Gastroesophageal sphincter (tissue), 4 donors: ENCODE measurements at regions not wholly inside any gene's neighbourhood (a gene's known extent, or its start where the extent isn't known, plus 50 kb on each side); places are given as distances from the start of the nearest gene placed in this dataset.

Source experiments
- ATAC-seq: fragments of 150-250 bp; one replicate; pipeline ENCODE4 v1.9.1; 2016; ENCODE audit warnings: mild to moderate bottlenecking, moderate library complexity
- H3K27ac ChIP-seq, 4 donors: fragments of 200-600 bp; sonication (generic) in 3 of 4; 1 replicate in 3 of 4; 2 replicates in 1 of 4; pipeline ENCODE4 v1.5.1; 2016 to 2019
- H3K27me3 ChIP-seq: fragments of 200-600 bp; sonication (generic); one replicate; pipeline ENCODE4 v1.5.1; 2019
- H3K36me3 ChIP-seq, 2 donors: fragments of 200-600 bp; sonication (generic); one replicate each; pipeline ENCODE4 v1.5.1; 2019; ENCODE audit warnings: control low read depth in 1 of 2
- H3K4me1 ChIP-seq, 3 donors: fragments of 200-600 bp; sonication (generic); 1 replicate in 2 of 3; 2 replicates in 1 of 3; pipeline ENCODE4 v1.5.1; 2016 to 2019; ENCODE audit warnings: control low read depth in 2 of 3
- H3K4me3 ChIP-seq, 2 donors: fragments of 200-600 bp; sonication (generic); one replicate each; pipeline ENCODE4 v1.5.1; 2019; ENCODE audit warnings: mild to moderate bottlenecking in 1 of 2, moderate library complexity in 1 of 2
- H3K9me3 ChIP-seq, 3 donors: fragments of 200-600 bp; sonication (generic); one replicate each; pipeline ENCODE4 v1.5.1; 2017 to 2019; ENCODE audit warnings: control low read depth in 2 of 3
- CTCF ChIP-seq, 4 experiments: fragments of 200-600 bp in 2 of 4; fragments of 450-650 bp in 2 of 4; sonication (generic) in 1 of 4; IDR thresholded peaks; one replicate each; pipeline ENCODE4 v1.5.1; 2017 to 2019; ENCODE audit warnings: antibody characterized with exemption in 4 of 4, mild to moderate bottlenecking in 2 of 4, moderate library complexity in 2 of 4
- EP300 ChIP-seq: sonication (generic); formaldehyde crosslinking; IDR thresholded peaks from one replicate; pipeline ENCODE4 v1.6.1; 2017; ENCODE audit warnings: antibody characterized with exemption, mild to moderate bottlenecking
- POLR2A ChIP-seq, 2 donors: fragments of 450-650 bp; IDR thresholded peaks; one replicate each; pipeline ENCODE4 v1.6.1; 2017; ENCODE audit warnings: antibody characterized with exemption in 2 of 2, mild to moderate bottlenecking in 2 of 2, moderate library complexity in 1 of 2
- POLR2AphosphoS5 ChIP-seq: sonication (generic); formaldehyde crosslinking; IDR thresholded peaks from one replicate; pipeline ENCODE4 v1.6.1; 2017; ENCODE audit warnings: antibody characterized with exemption
- WGBS, 2 donors: methylation state at CpG; one replicate each; pipeline ENCODE4 v1.1.5; 2018; ENCODE audit warnings: low coverage in 1 of 2; 5-methylcytosine and 5-hydroxymethylcytosine counted together

- H3K36me3 ChIP-seq: no peaks in the 10 kb centered on the region
- peaks cover 4% of the 10 kb centered on the region for H3K27me3 ChIP-seq
- TF ChIP-seq CTCF (IDR thresholded peaks at IDR 0.05): no peak
- no peak for TF ChIP-seq EP300
- no peak for TF ChIP-seq POLR2AphosphoS5
- no peak for TF ChIP-seq POLR2A (IDR thresholded peaks at IDR 0.05)
- no peak overlapping the region for H3K27ac ChIP-seq
- ATAC-seq: no peak
- H3K4me3 ChIP-seq: no peak overlapping the region
- no peaks in the 10 kb centered on the region for H3K9me3 ChIP-seq
- no peaks in the 10 kb centered on the region for H3K4me1 ChIP-seq
- 79 to 90% methylated on average over 2 to 6 of the region's 7 CpGs for WGBS, 2 donors
These were observed 346.6 kb downstream of the RPS6KC1 start for GRCh38 chr1:213397638-213398037.

GRCh38 chr1:213399695-213400094, 348.7 kb downstream of the RPS6KC1 start:
- no peaks in the 10 kb centered on the region for H3K4me1 ChIP-seq
- H3K9me3 ChIP-seq: no peaks in the 10 kb centered on the region
- no peak for ATAC-seq
- no peaks in the 10 kb centered on the region for H3K36me3 ChIP-seq
- peaks cover 4% of the 10 kb centered on the region for H3K27me3 ChIP-seq
- H3K4me3 ChIP-seq: no peak overlapping the region
- 59 to 72% methylated on average over 4 to 10 of the region's 10 CpGs for WGBS, 2 donors
- no peak for TF ChIP-seq EP300
- no peak for TF ChIP-seq POLR2A (IDR thresholded peaks at IDR 0.05)
- TF ChIP-seq POLR2AphosphoS5: no peak
- no peak for TF ChIP-seq CTCF (IDR thresholded peaks at IDR 0.05)
- no peak overlapping the region for H3K27ac ChIP-seq

- no peaks in the 10 kb centered on the region for H3K4me1 ChIP-seq
- TF ChIP-seq POLR2AphosphoS5 (no peak), EP300 (no peak), CTCF (IDR thresholded peaks at IDR 0.05) (no peak), POLR2A (IDR thresholded peaks at IDR 0.05) (no peak)
- H3K27ac ChIP-seq: no peak overlapping the region
These were observed 358.2 kb downstream of the RPS6KC1 start for GRCh38 chr1:213409208-213409631.

GRCh38 chr1:213409971-213410370, 358.9 kb downstream of the RPS6KC1 start:
- 81 to 86% methylated on average over 1 of the region's 2 CpGs for WGBS, 2 donors
- TF ChIP-seq POLR2A (IDR thresholded peaks at IDR 0.05) (no peak), CTCF (IDR thresholded peaks at IDR 0.05) (no peak), EP300 (no peak), POLR2AphosphoS5 (no peak)
- no peak for ATAC-seq
- peaks cover 0 to 13% (median 0%) of the 10 kb centered on the region in 3 donors for H3K9me3 ChIP-seq
- no peak overlapping the region for H3K27ac ChIP-seq
- H3K27me3 ChIP-seq: no peaks in the 10 kb centered on the region
- H3K4me1 ChIP-seq: no peaks in the 10 kb centered on the region
- H3K36me3 ChIP-seq: no peaks in the 10 kb centered on the region
- H3K4me3 ChIP-seq: no peak overlapping the region

More at GRCh38 chr1:213409208-213409631, 358.2 kb downstream of the RPS6KC1 start:
- Histone ChIP-seq H3K9me3 (peaks cover 0 to 10% (median 0%) of the 10 kb centered on the region in 3 donors), H3K27me3 (no peaks in the 10 kb centered on the region), H3K4me3 (no peak overlapping the region), H3K36me3 (no peaks in the 10 kb centered on the region)
- no peak for ATAC-seq
- WGBS, 2 donors: 70 to 81% methylated on average over 5 of the region's 5 CpGs

GRCh38 chr1:213414346-213414745, 363.3 kb downstream of the RPS6KC1 start:
- 100% methylated on average over 1 of the region's 1 CpG; no CpG with 5 or more reads in 1 of the 2 donors for WGBS, 2 donors
- TF ChIP-seq CTCF (IDR thresholded peaks at IDR 0.05): no peak
- no peak for TF ChIP-seq EP300
- TF ChIP-seq POLR2A (IDR thresholded peaks at IDR 0.05): no peak
- TF ChIP-seq POLR2AphosphoS5: no peak

More at GRCh38 chr1:213414346-213414745, 363.3 kb downstream of the RPS6KC1 start:
- H3K27me3 ChIP-seq: no peaks in the 10 kb centered on the region
- no peaks in the 10 kb centered on the region for H3K4me1 ChIP-seq
- H3K27ac ChIP-seq: no peak overlapping the region
- no peak for ATAC-seq
- no peaks in the 10 kb centered on the region for H3K36me3 ChIP-seq
- no peak overlapping the region for H3K4me3 ChIP-seq
- H3K9me3 ChIP-seq: peaks cover 0 to 13% (median 0%) of the 10 kb centered on the region in 3 donors
